CD4-positive, alpha-beta memory T cell (primary cell): ENCODE measurements at regions not wholly inside any gene's neighbourhood (a gene's known extent, or its start where the extent isn't known, plus 50 kb on each side); places are given as distances from the start of the nearest gene placed in this dataset.
A peak's percentile ranks its signal among the peaks of the same experiment; 100 is the strongest.

Experiments
- CTCF ChIA-PET: fragments of 350-600 bp; sonication (Branson Sonifier 250); formaldehyde crosslinking; loops from one replicate; lab custom pipeline; 2021; ENCODE audit warnings: inconsistent platforms; ENCODE audit not compliant: partially characterized antibody; lab: Charles Lee
- POLR2A ChIA-PET: fragments of 350-600 bp; sonication (Branson Sonifier 250); formaldehyde crosslinking; loops from one replicate; lab custom pipeline; 2021; ENCODE audit not compliant: partially characterized antibody; lab: Charles Lee
- DNase-seq, 5 donors: peaks; one replicate each; pipeline versions ENCODE4 v3.0.0 to v3.0.0-alpha.2; 2020 to 2022; ENCODE audit warnings: mixed read lengths in 1 of 5
- H3K27ac ChIP-seq: one replicate; pipeline ENCODE4 v1.7.0; 2013; ENCODE audit warnings: low read depth, low read length
- H3K27me3 ChIP-seq: 2 replicates; pipeline ENCODE4 v1.7.0; 2013; ENCODE audit warnings: mild to moderate bottlenecking, low read length, moderate library complexity; ENCODE audit not compliant: insufficient read depth
- H3K36me3 ChIP-seq: 2 replicates; pipeline ENCODE4 v1.7.0; 2013; ENCODE audit warnings: mild to moderate bottlenecking, low read length, moderate library complexity; ENCODE audit not compliant: insufficient read depth
- H3K4me1 ChIP-seq: 2 replicates; pipeline ENCODE4 v1.7.0; 2013; ENCODE audit warnings: mild to moderate bottlenecking, low read length, moderate library complexity; ENCODE audit not compliant: insufficient read depth
- H3K4me3 ChIP-seq, 2 donors: one replicate each; pipeline ENCODE4 v1.7.0; 2013; ENCODE audit warnings: low read length in 2 of 2, mild to moderate bottlenecking in 1 of 2
- H3K9me3 ChIP-seq, 2 donors: one replicate each; pipeline ENCODE4 v1.7.0; 2013; ENCODE audit warnings: low read length in 2 of 2, control low read depth in 1 of 2; ENCODE audit not compliant: control insufficient read depth in 1 of 2
- H3K27ac Mint-ChIP-seq, 7 donors: one replicate each; pipeline ENCODE4 v1.8.0; 2020 to 2021; ENCODE audit warnings: mixed read lengths in 7 of 7, mild to moderate bottlenecking in 6 of 7, inconsistent platforms in 3 of 7, moderate library complexity in 3 of 7
- H3K27me3 Mint-ChIP-seq, 2 donors: one replicate each; pipeline ENCODE4 v1.8.0; 2020 to 2021; ENCODE audit warnings: mixed read lengths in 2 of 2
- H3K36me3 Mint-ChIP-seq, 2 donors: one replicate each; pipeline ENCODE4 v1.8.0; 2020 to 2021; ENCODE audit warnings: mixed read lengths in 2 of 2, inconsistent platforms in 1 of 2, mild to moderate bottlenecking in 1 of 2
- H3K4me1 Mint-ChIP-seq, 4 donors: one replicate each; pipeline ENCODE4 v1.8.0; 2020 to 2021; ENCODE audit warnings: mixed read lengths in 4 of 4, mild to moderate bottlenecking in 1 of 4
- H3K4me3 Mint-ChIP-seq, 8 donors: one replicate each; pipeline ENCODE4 v1.8.0; 2020 to 2021; ENCODE audit warnings: mixed read lengths in 8 of 8, mild to moderate bottlenecking in 7 of 8, moderate library complexity in 6 of 8, inconsistent platforms in 3 of 8
- H3K9me3 Mint-ChIP-seq, 8 donors: one replicate each; pipeline ENCODE4 v1.8.0; 2020 to 2021; ENCODE audit warnings: mixed read lengths in 8 of 8, mild to moderate bottlenecking in 5 of 8, inconsistent platforms in 3 of 8, moderate library complexity in 1 of 8
- intact Hi-C: fragments of 100-400 bp; cut with micrococcal nuclease; formaldehyde crosslinking; loops from one replicate; pipeline ENCODE4 v1.15.1; 2023

- Mint-ChIP-seq H3K4me3 (no peak overlapping the region), H3K27me3 (no peaks in the 10 kb centered on the region), H3K36me3 (no peaks in the 10 kb centered on the region), H3K9me3 (peaks cover 0 to 34% (median 21%) of the 10 kb centered on the region in 8 donors), H3K4me1 (no peaks in the 10 kb centered on the region), H3K27ac (no peak overlapping the region)
- Histone ChIP-seq H3K27ac (no peak overlapping the region), H3K4me3 (no peak overlapping the region), H3K36me3 (no peaks in the 10 kb centered on the region), H3K27me3 (no peaks in the 10 kb centered on the region), H3K9me3 (no peaks in the 10 kb centered on the region), H3K4me1 (no peaks in the 10 kb centered on the region)
- DNase-seq = no peak
- ChIA-PET CTCF (no interaction called here), POLR2A (no interaction called here)
- intact Hi-C loops = no loop called here
These were observed 179.2 kb upstream of the HCCS start for GRCh38 chrX:10931976-10932375.

- no peaks in the 10 kb centered on the region for H3K36me3 Mint-ChIP-seq
These were observed 178.2 kb upstream of the HCCS start for GRCh38 chrX:10932842-10933440.

GRCh38 chrX:10935501-10935900 lies 175.6 kb upstream of the HCCS start:
- POLR2A ChIA-PET = no interaction called here
- no peak overlapping the region for H3K4me3 Mint-ChIP-seq

More at GRCh38 chrX:10932842-10933440, 178.2 kb upstream of the HCCS start:
- no peak overlapping the region for H3K4me3 ChIP-seq
- Mint-ChIP-seq H3K4me1 (no peaks in the 10 kb centered on the region), H3K9me3 (peaks cover 0 to 33% (median 19%) of the 10 kb centered on the region in 8 donors), H3K4me3 (no peak overlapping the region), H3K27ac (no peak overlapping the region), H3K27me3 (no peaks in the 10 kb centered on the region)
- CTCF ChIA-PET = no interaction called here
- no peaks in the 10 kb centered on the region for H3K9me3 ChIP-seq
- no peaks in the 10 kb centered on the region for H3K36me3 ChIP-seq
- no peak for DNase-seq
- intact Hi-C loops = no loop called here
- POLR2A ChIA-PET = no interaction called here
- no peaks in the 10 kb centered on the region for H3K4me1 ChIP-seq
- H3K27me3 ChIP-seq = no peaks in the 10 kb centered on the region
- H3K27ac ChIP-seq = no peak overlapping the region

GRCh38 chrX:10936976-10937375 lies 174.2 kb upstream of the HCCS start:
- Mint-ChIP-seq H3K36me3 (no peaks in the 10 kb centered on the region), H3K27me3 (no peaks in the 10 kb centered on the region), H3K9me3 (peaks cover 0 to 13% (median 9%) of the 10 kb centered on the region in 8 donors), H3K4me3 (no peak overlapping the region), H3K4me1 (no peaks in the 10 kb centered on the region), H3K27ac (no peak overlapping the region)
- ChIA-PET POLR2A (no interaction called here), CTCF (no interaction called here)
- Histone ChIP-seq H3K4me3 (no peak overlapping the region), H3K4me1 (no peaks in the 10 kb centered on the region), H3K36me3 (no peaks in the 10 kb centered on the region), H3K27me3 (no peaks in the 10 kb centered on the region), H3K27ac (no peak overlapping the region), H3K9me3 (no peaks in the 10 kb centered on the region)
- intact Hi-C loops = no loop called here
- no peak for DNase-seq

More at GRCh38 chrX:10935501-10935900, 175.6 kb upstream of the HCCS start:
- no peak for DNase-seq
- Mint-ChIP-seq H3K36me3 (no peaks in the 10 kb centered on the region), H3K27me3 (no peaks in the 10 kb centered on the region), H3K9me3 (peaks cover 0 to 19% (median 12%) of the 10 kb centered on the region in 8 donors), H3K4me1 (no peaks in the 10 kb centered on the region), H3K27ac (no peak overlapping the region)
- no peaks in the 10 kb centered on the region for H3K4me1 ChIP-seq
- intact Hi-C loops = no loop called here
- CTCF ChIA-PET = no interaction called here
- no peak overlapping the region for H3K4me3 ChIP-seq
- no peaks in the 10 kb centered on the region for H3K27me3 ChIP-seq
- no peaks in the 10 kb centered on the region for H3K36me3 ChIP-seq
- H3K27ac ChIP-seq = no peak overlapping the region
- H3K9me3 ChIP-seq = no peaks in the 10 kb centered on the region

- Mint-ChIP-seq H3K27me3 (no peaks in the 10 kb centered on the region), H3K4me1 (no peaks in the 10 kb centered on the region), H3K9me3 (peaks cover 0 to 17% (median 8%) of the 10 kb centered on the region in 8 donors), H3K4me3 (no peak overlapping the region), H3K36me3 (no peaks in the 10 kb centered on the region), H3K27ac (no peak overlapping the region)
- POLR2A ChIA-PET = no interaction called here
- CTCF ChIA-PET = no interaction called here
- Histone ChIP-seq H3K4me3 (no peak overlapping the region), H3K36me3 (no peaks in the 10 kb centered on the region), H3K9me3 (no peaks in the 10 kb centered on the region), H3K4me1 (no peaks in the 10 kb centered on the region), H3K27me3 (no peaks in the 10 kb centered on the region), H3K27ac (no peak overlapping the region)
- DNase-seq = no peak
- intact Hi-C loops = no loop called here
These were observed 172.7 kb upstream of the HCCS start for GRCh38 chrX:10938365-10938923.

- POLR2A ChIA-PET = no interaction called here
- H3K9me3 Mint-ChIP-seq = peaks cover 0 to 17% (median 6%) of the 10 kb centered on the region in 8 donors
- Histone ChIP-seq H3K4me1 (no peaks in the 10 kb centered on the region), H3K4me3 (no peak overlapping the region), H3K27ac (no peak overlapping the region), H3K9me3 (no peaks in the 10 kb centered on the region), H3K36me3 (no peaks in the 10 kb centered on the region), H3K27me3 (no peaks in the 10 kb centered on the region)
- H3K27ac Mint-ChIP-seq = no peak overlapping the region
- CTCF ChIA-PET = no interaction called here
- no peak overlapping the region for H3K4me3 Mint-ChIP-seq
- H3K27me3 Mint-ChIP-seq = no peaks in the 10 kb centered on the region
- no peaks in the 10 kb centered on the region for H3K4me1 Mint-ChIP-seq
- H3K36me3 Mint-ChIP-seq = no peaks in the 10 kb centered on the region
- no peak for DNase-seq
- intact Hi-C loops = no loop called here
These were observed 171.7 kb upstream of the HCCS start for GRCh38 chrX:10939424-10939823.

- CTCF ChIA-PET = no interaction called here
- DNase-seq = no peak
- POLR2A ChIA-PET = no interaction called here
- Mint-ChIP-seq H3K4me3 (no peak overlapping the region), H3K27me3 (no peaks in the 10 kb centered on the region), H3K27ac (peak overlapping the region in 1 of 7 donors; percentile 17), H3K4me1 (no peaks in the 10 kb centered on the region), H3K36me3 (no peaks in the 10 kb centered on the region), H3K9me3 (peaks cover 0 to 12% (median 3%) of the 10 kb centered on the region in 8 donors)
- Histone ChIP-seq H3K27ac (no peak overlapping the region), H3K36me3 (no peaks in the 10 kb centered on the region), H3K27me3 (no peaks in the 10 kb centered on the region), H3K4me1 (no peaks in the 10 kb centered on the region), H3K4me3 (no peak overlapping the region), H3K9me3 (no peaks in the 10 kb centered on the region)
- intact Hi-C loops = no loop called here
These were observed 166.8 kb upstream of the HCCS start for GRCh38 chrX:10944136-10944885.
